ENCODE measurements at regions not wholly inside any gene's neighbourhood (a gene's known extent, or its start where the extent isn't known, plus 50 kb on each side); places are given as distances from the start of the nearest gene placed in this dataset.
"Not testable (repeated sequence)": the region's sequence is repeated elsewhere in the genome, so short reads cannot be mapped to it uniquely, and the experiment has no call there.

DNA sequence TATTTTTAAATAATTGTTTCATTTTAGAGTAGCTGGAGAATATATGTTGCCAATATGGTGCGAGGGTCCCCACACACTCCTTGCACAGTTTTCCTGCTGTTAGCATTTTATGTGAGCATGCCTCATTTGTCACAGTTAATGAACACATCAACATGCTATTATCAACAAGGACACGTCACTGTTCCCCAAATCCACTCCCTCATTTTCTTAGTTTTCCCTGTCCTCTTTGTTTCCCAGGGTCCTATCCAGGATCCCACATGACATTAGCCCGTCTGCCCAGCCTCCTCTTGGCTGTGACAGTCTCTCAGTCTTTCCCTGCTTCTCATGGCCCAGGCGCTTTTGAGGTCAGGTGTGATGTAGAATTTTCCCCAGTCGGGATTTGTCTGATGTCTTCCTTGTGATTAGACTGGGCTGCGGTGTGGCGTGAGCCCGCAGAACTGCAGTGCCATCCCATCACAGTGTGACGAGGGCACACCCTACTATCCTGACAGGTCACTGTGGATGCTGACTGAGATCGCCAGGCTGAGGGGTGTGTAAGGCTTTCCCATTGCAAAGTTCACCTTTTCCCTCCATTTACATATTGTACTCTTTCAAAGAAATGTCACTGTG, 450.6 kb upstream of the B3GAT1 start:
- no peak for DNase-seq

DNA sequence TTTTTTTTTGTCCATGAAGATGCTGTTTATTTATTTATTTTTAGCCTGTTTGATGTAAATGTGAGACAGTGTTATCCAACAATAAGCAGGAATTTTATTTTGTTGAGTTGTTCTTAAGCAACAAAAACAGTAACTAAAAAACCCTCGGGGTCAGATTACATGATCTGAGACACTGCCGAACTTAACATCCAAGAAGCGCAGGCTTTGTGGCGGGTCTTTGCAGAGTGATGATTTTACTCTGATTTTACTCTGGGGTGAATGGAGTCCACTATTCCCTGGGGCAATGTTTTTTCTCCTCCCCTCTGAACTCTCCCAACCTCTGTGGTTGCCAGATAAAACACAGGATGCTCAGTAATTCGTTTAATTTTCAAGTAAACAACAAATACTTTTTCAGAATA, 450.1 kb upstream of the B3GAT1 start:
- DNase-seq = no peak

DNA sequence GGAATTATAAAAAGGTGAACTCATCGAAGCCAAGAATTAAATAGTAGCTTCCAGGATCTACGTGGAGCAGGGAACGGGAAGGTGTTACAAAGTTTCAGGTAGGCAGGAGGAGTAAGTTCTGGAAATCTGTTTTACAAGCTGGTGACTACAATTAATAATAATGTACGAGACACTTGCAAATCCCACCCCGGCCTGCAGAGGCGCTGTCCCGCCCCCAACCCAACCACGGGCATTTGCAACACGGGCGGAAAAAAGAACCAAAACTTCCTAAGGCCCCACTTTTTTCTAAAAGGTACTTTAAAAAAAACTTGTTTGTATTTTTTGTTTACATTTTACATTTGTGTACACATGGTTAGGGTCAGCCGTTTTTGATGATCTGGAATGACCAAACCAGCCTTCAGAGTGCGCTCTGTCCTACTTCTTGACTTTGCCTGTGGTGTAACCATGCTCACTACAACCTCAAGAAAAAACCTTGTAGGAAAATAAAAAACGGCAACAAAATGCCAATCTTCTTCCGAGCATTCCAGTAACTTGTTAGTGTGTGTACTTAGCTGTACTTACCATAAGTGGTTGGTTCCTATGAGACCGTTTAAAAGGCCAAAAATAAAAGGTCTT, 449.6 kb upstream of the B3GAT1 start:
- DNase-seq = no peak

DNA sequence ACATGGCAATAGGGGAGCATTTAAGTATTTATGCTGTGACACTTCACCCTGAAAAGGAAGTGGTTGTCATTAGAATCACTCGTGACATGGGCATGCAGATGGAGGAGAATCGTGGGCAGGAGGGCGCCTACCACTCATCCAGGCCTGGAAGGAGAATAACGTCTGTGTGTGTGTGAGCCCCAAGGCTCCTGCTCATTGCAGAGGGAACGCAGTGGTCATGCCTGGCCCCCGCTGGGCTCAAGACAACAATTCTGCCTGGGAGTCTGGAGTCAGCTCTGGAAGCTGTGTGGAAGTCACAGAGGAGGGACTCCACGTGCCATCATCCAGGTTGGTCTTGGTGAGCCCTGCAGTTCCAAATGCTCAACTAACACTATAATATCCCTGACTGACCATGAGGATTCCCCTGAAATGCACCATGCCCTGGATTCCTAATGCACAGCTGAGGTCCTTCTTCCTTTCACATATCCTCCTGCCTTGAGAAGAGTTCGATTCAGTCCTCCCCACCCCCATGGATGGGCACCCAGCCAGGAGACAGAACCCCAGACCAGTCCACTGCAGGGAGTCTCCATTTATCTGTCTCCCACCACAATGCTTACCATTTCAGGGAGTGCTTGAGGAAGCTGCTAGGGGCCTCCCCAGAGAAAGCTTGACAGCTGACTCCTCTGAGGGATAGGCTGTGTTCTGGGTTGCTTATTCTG, 446.9 kb upstream of the B3GAT1 start:
- no peak for DNase-seq

DNA sequence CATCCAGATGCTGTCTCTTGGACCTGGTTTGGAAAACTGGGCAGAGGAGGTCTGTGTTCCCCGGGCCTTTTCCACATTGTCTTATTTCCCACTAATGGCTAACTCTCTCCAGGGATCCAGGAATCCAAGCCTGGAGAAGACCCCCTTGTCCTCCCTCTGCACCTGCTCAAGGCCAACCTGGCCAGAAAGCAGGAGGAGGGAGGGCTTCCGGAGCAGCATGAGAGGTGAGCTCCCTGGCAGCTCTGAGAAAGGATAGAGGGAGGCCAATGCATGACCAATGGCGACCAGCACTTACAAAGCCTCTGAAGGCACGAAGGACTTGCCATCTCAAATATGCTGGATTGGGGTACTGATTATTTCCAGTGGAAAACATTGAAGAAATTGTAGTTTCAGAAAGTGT, 445.0 kb upstream of the B3GAT1 start:
- no peak for DNase-seq

DNA sequence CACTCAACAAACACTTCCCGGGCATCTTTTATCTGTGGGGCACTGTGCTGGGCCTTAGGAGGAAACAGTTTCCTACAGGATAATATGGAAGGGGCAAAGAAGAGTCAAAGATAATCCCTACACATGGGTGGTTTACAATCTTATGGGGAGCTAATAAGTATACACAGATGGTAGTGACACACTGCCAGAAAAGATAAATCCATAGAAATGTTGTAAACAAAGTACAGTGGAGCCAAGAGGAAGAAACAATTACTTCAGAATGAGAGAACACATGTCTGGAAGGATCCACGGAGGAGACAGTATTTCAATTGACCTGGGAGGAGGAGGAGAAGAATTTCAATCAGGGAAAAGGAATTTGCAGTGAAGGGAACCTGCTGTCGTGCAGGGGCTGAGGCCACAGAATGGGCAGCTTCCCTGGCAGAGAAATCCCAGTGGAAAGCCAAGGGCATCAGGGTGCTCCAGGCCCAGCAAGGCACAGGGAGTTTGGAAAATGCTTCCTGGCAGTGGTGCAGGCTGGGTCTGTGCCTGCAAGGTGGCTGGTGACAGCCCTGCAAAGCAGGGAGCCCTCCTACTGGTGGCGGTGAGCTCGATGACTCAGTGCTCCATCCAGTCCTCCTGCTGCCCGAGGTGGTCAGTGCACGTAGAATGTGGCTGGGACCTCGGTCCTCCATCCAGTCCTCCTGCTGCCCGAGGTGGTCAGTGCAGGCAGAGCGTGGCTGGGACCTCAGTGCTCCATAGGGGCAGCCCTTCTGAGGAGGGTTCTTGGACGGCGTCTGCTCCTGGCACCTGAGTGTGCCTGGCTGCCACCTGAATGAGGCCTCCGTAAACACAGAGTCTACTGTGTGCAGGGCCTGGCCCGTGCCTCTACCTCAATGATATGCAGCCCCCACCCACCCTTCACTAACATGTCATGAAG, 444.3 kb upstream of the B3GAT1 start:
- no peak for DNase-seq

DNA sequence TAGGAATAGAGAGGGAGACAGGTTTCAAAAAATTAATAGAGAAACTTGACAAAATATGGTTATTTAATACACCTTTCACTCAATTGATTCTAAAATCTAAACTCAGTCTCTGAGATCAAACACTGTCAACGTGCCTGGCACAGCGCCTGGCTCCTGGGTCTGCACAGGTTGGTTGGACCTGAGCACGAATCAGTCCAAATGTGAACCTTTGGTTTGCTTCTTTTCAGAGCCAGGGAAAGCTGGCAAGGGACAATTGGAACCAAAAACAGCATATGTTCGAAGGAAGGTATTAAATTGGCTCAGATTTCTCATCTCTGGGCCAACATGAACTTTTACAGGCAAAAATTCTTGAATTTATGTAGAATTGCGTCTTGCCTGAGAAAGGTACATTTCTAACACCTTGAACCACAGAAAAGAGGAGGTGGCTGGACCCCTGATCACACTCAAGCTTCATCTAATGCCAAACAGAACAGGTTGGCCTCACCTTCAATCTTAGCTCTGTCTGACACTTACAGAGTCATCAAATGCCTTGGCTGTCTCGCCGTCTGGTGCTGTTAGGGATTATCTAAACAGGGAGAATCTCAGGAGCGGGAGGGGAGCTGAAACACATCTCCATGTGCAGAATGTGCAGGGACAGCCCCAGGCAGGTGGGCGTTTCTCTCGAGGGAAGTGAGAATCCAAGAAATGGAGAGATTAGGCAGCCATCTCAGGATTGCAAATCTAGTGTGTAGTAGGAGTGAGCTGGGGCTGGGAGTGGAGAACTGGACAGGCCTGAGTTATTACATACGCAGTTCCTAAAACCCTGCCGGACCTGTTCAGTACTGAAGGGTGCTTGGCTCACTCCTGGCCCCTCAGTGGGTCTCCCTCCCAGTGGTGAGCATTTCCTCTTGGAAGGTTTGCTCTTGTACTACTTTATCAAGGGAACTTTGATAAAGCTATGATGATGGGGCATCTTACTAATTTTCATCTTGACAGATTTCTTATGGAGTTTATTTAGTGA, 442.2 kb upstream of the B3GAT1 start:
- DNase-seq = no peak

DNA sequence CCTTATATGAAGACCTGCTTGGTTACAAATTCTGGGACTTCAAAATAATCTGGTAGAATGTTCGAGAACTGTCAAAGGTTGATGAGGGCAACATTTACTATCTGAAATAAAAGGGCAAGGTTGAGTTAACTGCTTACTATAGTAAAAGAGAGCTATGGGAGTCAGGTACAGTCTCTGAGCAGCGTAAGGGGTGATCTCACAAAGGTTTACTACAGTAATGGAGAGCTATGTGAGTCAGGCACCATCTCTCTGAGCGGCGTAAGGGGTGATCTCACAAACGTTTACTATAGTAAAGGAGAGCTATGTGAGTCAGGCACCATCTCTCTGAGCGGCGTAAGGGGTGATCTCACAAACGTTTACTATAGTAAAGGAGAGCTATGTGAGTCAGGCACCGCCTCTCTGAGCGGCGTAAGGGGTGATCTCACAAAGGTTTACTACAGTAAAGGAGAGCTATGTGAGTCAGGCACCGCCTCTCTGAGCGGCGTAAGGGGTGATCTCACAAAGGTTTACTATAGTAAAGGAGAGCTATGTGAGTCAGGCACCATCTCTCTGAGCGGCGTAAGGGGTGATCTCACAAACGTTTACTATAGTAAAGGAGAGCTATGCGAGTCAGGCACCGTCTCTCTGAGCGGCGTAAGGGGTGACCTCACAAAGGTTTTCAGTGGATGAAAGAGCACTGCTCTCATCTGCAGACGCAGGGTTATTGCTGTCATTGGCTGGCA, 439.6 kb upstream of the B3GAT1 start:
- not testable (repeated sequence) for DNase-seq

DNA sequence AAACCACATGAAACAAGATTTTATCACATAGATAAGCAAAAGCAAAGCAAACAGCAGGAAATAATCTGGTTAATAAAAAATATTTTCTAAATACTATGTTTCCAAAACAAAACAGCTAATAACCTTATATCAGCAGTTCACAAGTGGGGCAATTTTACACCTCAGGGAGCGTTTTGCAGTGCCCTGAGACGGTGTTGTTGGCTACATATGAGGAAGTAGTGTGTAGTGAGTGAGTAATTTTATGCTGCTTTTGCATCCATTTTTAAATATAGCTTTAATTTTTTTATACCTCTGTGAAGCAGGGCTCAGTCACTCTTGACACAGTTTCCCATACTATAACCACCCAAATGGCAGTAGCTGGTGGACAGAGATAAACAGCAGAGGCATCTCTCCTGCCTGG, 438.5 kb upstream of the B3GAT1 start:
- DNase-seq = no peak

DNA sequence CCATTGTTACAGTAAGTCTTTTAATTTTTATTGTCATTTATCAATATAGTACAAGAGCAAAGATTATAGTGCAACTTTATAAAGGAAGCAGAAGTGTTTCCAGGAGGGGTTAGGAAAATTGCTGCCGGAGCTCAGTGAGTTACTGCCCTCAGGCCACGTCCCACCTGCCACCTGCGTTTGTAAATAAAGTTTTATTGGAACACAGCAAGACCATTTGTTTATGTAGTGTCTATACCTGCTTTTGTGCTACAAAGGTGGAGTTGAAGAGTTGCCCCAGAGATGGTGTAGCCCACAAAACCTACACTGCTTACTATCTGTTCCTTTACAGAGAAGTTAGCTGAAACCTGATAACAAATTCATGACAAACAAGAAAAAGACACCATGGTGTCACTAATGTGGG, 437.8 kb upstream of the B3GAT1 start:
- DNase-seq = no peak

DNA sequence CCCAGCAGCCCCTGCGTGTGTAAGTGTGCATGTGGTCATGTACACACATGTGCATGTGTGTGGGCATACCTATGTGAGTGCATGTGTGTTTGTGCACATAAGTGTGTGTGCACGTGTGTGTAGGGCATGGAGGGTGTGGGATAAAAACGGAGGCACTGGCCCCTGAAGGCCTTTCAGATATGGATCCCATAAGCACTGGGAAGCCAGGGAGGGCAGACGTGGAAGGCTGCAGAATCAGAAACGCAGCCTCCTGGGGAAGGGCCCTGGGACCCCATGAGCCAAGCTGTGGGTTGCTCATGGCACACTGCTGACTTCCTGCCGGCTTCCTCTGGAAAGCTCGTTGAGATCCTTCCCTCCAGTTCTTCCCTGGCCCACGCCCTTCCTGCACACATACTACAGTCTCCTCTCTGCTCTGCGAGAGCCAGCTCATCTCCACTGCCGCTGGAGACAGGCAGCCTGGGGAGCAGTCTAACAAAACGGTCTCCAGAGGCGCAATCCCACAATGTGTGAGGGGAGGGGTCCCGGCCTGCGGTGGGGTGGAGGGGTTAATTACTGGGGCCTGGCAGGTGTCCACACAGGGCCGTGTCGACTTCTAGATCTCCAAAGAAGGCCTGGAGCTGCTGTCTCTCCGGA, 435.2 kb upstream of the B3GAT1 start:
- no peak for DNase-seq

DNA sequence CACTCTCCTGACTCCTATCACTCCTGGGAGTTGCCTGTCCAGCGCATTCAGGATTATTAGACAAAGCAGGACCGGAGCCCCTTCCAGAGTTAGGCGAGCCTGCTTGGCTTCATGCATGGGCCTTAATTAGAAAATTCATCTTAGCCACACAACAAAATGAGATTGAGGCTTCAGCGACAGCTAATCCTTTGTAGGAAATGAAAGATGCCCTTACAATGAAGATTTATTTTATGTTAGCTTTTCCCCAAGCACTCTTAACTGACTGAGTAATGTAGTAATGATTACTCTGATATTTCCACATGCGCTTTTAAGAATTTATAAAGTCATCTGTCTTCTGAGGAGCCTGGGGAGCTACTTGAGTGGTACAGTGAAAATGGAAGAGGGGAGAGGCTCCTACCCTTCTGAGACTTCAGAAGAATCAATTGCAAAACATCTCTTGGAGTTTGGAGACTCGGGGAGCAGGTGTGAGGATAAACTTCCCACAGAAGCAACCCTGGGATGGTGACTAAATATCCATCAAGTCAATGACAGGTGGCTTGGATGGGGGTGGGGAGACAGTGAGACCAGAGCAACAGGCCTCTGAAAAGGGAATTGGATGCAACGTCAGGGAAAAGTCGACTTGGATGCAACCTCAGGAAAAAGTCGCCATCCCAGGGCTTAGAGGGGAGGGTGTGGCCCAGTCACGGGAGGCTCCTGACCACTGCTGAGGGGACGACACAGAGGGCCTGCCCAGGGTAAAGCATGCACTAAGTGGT, 434.5 kb upstream of the B3GAT1 start:
- no peak for DNase-seq

DNA sequence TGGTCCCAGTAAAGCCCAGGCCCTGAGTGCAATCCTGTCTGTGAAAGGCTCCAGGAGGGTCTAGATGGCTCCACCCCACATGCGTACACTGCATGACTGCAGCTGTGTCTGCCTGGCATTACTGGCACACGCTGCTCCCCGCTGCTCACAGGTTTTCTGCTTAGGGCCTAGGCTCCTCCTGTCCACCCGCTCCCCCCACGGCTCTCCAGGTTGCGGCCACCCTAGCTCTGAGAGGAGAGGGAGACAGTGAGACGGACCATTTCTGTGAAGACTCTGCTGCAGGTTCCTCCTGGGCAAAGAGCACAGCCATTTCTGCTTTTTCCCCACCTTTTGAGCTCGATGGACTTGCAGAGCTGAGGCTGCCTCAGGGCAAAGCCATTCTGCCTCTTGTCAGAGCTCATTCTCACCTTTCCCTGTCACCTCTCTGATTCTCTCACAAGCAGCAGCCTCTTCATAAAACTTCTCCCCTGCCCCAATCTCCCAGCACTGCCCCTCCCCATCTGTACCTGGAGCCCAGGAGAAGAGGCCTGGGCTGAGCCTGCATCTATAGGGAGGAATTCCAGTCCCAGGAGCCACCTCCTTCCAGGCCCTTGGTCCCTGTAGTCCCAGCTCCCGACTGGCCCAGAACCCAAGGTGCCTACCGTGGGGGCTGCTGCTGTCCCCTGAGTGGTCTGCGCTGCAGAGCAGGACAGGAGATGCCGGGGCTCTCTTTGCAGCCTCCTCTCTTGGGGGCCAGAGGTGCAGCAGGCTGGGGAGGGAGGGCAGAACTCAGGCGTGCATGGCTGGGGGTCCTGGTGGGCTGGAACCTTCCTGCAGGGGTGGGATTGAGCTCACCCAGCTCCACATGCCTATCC, 433.7 kb upstream of the B3GAT1 start:
- no peak for DNase-seq

DNA sequence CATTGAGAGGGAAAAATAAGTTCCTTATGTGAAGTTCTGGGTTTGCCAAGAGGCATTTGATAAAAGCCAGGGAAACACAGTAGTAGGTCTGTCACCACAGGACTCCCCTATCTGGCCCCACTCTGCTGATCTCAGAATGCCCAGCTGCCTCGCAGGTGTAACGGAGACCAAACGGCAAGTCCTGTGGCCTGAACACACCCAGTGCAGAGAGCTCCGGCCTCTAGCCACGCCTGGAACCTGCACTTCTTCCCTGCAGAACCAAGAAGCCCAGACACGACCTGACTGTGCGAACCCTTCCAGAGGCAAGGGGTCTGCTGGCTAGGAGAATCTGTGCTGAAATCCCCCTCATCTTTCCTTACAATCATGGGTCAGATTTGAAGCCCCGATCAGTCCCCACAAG, 432.8 kb upstream of the B3GAT1 start:
- DNase-seq = no peak

DNA sequence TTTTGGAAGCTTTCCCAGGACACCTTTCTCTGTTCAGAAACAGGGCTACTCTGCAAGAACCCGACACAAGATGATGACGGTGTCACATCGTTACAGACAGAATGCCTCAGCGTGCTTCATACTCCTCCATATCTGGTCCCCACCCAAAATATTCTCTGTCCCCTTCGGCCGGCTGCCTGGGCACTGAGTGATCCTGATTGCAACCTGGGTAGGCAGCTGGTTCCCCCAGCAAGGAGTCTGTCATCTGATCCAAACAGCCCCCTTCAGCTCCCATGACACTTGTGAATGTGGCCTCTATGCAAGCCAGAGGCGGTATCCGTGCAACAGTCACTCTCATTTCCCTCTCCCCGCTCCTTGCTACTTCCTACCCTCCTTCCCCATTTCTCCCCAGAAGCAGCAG, 431.7 kb upstream of the B3GAT1 start:
- DNase-seq = no peak

DNA sequence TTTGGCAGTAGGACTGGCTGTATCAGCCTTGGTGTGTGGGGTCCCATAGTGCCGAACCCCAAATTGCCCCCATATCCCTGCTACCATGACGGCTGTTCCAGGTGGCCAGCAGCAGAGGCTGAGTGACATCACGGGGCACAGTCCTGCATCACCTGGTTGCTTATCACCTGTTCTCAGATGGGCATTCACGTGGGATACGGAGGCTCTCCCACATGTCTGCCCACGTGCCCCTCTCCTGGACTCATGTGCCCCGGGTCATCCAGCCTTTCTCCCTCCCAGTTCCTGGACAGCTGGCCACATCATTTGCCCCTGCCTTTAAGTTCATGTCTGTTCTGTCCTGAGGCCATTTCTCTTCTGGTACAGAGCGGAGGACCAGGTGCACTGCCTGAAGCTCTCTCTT, 431.0 kb upstream of the B3GAT1 start:
- DNase-seq = no peak

DNA sequence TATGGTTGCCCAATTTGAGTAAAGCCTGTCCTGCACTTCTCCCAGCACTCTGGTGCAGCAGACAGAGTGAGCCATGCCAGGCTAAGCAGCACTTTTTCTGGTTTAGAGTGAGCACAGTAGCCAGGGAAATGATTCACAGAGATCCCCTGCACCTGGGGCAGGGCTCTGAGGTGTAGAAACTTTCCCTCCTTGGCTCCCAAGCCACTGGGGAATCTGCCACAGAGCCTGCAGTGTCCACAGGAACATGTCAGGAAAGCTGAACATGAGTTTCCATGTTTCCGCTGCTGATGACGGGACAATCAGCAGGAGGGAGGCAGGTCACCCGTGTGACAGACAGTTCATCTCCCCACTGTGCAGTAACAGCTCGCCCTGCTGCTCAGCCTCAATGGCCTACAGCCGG, 429.9 kb upstream of the B3GAT1 start:
- no peak for DNase-seq

DNA sequence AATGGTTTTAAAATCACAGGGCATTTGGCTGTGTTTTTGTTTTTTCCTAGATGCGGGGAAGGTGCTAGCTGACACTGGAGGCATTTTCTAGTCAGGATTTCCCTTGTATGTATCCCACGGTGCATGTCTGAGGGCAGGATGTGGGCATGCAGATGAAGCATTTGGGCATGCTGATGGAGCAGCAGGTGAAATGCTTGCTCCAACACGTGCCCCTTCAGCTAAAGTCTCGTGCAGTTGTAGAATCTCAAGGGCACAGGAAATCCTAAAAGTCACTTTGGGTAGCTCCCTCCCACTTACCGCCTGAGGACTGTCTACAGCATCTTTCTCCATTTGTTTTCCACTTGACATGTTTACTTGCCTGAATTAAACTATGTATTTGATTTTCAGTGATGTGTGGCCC, 429.4 kb upstream of the B3GAT1 start:
- no peak for DNase-seq

DNA sequence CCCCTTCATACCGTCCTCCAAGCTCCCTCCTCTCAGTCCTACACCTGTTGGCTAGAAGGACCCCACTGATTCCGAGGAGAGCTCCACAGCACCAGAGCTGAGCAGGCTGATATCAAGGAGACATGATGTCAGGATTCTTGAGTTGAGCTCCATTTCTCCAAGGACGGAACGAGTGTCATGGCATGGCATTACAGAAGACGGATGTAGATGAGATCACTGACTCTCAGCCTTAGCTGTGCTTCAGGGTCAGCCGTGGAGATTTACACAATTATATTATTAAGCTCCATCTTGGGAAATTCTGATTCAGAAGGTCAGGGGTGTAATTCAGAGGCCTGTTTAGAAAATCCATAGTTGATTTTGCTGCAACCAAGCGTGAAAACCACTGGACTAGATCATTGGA, 428.9 kb upstream of the B3GAT1 start:
- DNase-seq = no peak

Data from central memory CD4-positive, alpha-beta T cell (primary cell).